ENCODE measurements at regions not wholly inside any gene's neighbourhood (a gene's known extent, or its start where the extent isn't known, plus 50 kb on each side); places are given as distances from the start of the nearest gene placed in this dataset.

GRCh38 chr3:7820969-7821368 lies 680.7 kb upstream of the LMCD1 start:
- H3K79me2 ChIP-seq (ENCODE audit: insufficient read depth, low read depth, low read length): no peaks in the 10 kb centered on the region
- DNase-seq (ENCODE audit: low spot score): no peak
- no peaks in the 10 kb centered on the region for H3K9me2 ChIP-seq (ENCODE audit: insufficient read depth, low read length)
- TF ChIP-seq CTCF (conservative IDR thresholded peaks at IDR 0.05; ENCODE audit: low read length): no peak
- no peaks in the 10 kb centered on the region for H3K4me1 ChIP-seq (ENCODE audit: insufficient read depth, low read length, poor library complexity, severe bottlenecking)
- no peaks in the 10 kb centered on the region for H4K20me1 ChIP-seq (ENCODE audit: insufficient read depth, low read length)
- intact Hi-C loops (cut with micrococcal nuclease; ENCODE audit: unreplicated experiment): no loop called here
- BruUV-seq (replicated peaks): no TSS peak
- H3K9me3 ChIP-seq (ENCODE audit: low read length): 0 out of 2 replicates have a peak, but pooled peaks cover 12% of the 10 kb centered on the region
- no peaks in the 10 kb centered on the region for H3K36me3 ChIP-seq (ENCODE audit: insufficient read depth, low read length)
- no peak overlapping the region for H3K4me3 ChIP-seq (ENCODE audit: low read depth, low read length, poor library complexity, severe bottlenecking)
- ChIA-PET POLR2A (interaction anchor here (0.5 to 0.9 kb wide), 2 partner anchors 32 to 845 kb away, joined by 3 to 4 read pairs; no protein-coding TSS in a partner anchor), CTCF (ENCODE audit: unreplicated experiment) (no interaction called here)
- H3K27ac ChIP-seq (ENCODE audit: low read depth, low read length, poor library complexity, severe bottlenecking): no peak overlapping the region
- no peak overlapping the region for H3K4me2 ChIP-seq (ENCODE audit: low read length)
- H2AFZ ChIP-seq (ENCODE audit: low read length): no peak overlapping the region

- H3K9me3 ChIP-seq (ENCODE audit: low read length): 0 out of 2 replicates have a peak, but pooled peaks cover 12% of the 10 kb centered on the region
- no peaks in the 10 kb centered on the region for H3K36me3 ChIP-seq (ENCODE audit: insufficient read depth, low read length)
- H3K4me2 ChIP-seq (ENCODE audit: low read length): no peak overlapping the region
- no TSS peak for BruUV-seq (replicated peaks)
- no peaks in the 10 kb centered on the region for H3K4me1 ChIP-seq (ENCODE audit: insufficient read depth, low read length, poor library complexity, severe bottlenecking)
- TF ChIP-seq CTCF (conservative IDR thresholded peaks at IDR 0.05; ENCODE audit: low read length) (no peak), EZH2phosphoT487 (IDR thresholded peaks at IDR 0.05; ENCODE audit: borderline replicate concordance, low read depth, low read length) (no peak)
- H2AFZ ChIP-seq (ENCODE audit: low read length): no peak overlapping the region
- no peaks in the 10 kb centered on the region for H4K20me1 ChIP-seq (ENCODE audit: insufficient read depth, low read length)
- H3K9me2 ChIP-seq (ENCODE audit: insufficient read depth, low read length): no peaks in the 10 kb centered on the region
- CTCF ChIA-PET (ENCODE audit: unreplicated experiment): no interaction called here
- no peaks in the 10 kb centered on the region for H3K79me2 ChIP-seq (ENCODE audit: insufficient read depth, low read depth, low read length)
- intact Hi-C loops (cut with micrococcal nuclease; ENCODE audit: unreplicated experiment): no loop called here
- no peak overlapping the region for H3K4me3 ChIP-seq (ENCODE audit: low read depth, low read length, poor library complexity, severe bottlenecking)
- POLR2A ChIA-PET: interaction anchor here (0.7 kb wide), 1 partner anchor 1512 kb away, joined by 3 read pairs; no protein-coding TSS in a partner anchor
- H3K27ac ChIP-seq (ENCODE audit: low read depth, low read length, poor library complexity, severe bottlenecking): no peak overlapping the region
- DNase-seq (ENCODE audit: low spot score): no peak
Measured at GRCh38 chr3:7821858-7822257, 679.8 kb upstream of the LMCD1 start.

GRCh38 chr3:7841451-7841850 lies 660.2 kb upstream of the LMCD1 start:
- H3K4me3 ChIP-seq (ENCODE audit: low read depth, low read length, poor library complexity, severe bottlenecking): no peak overlapping the region
- no peaks in the 10 kb centered on the region for H3K4me1 ChIP-seq (ENCODE audit: insufficient read depth, low read length, poor library complexity, severe bottlenecking)
- no TSS peak for BruUV-seq (replicated peaks)
- no peak overlapping the region for H3K4me2 ChIP-seq (ENCODE audit: low read length)
- H2AFZ ChIP-seq (ENCODE audit: low read length): no peak overlapping the region
- intact Hi-C loops (cut with micrococcal nuclease; ENCODE audit: unreplicated experiment): no loop called here
- H3K79me2 ChIP-seq (ENCODE audit: insufficient read depth, low read depth, low read length): no peaks in the 10 kb centered on the region
- no peak for TF ChIP-seq EZH2phosphoT487 (IDR thresholded peaks at IDR 0.05; ENCODE audit: borderline replicate concordance, low read depth, low read length)
- no peak for DNase-seq (ENCODE audit: low spot score)
- H3K9me3 ChIP-seq (ENCODE audit: low read length): no peaks in the 10 kb centered on the region
- H3K36me3 ChIP-seq (ENCODE audit: insufficient read depth, low read length): no peaks in the 10 kb centered on the region
- no peaks in the 10 kb centered on the region for H4K20me1 ChIP-seq (ENCODE audit: insufficient read depth, low read length)
- H3K27ac ChIP-seq (ENCODE audit: low read depth, low read length, poor library complexity, severe bottlenecking): no peak overlapping the region
- ChIA-PET POLR2A (no interaction called here), CTCF (ENCODE audit: unreplicated experiment) (no interaction called here)
- no peaks in the 10 kb centered on the region for H3K9me2 ChIP-seq (ENCODE audit: insufficient read depth, low read length)

Measured in OCI-LY7 (cell line).